Gastrocnemius medialis (tissue), 4 donors: ENCODE measurements at regions not wholly inside any gene's neighbourhood (a gene's known extent, or its start where the extent isn't known, plus 50 kb on each side); places are given as distances from the start of the nearest gene placed in this dataset.

Experiments used
- POLR2A ChIP-seq, 2 donors: fragments of 450-650 bp; IDR thresholded peaks; one replicate each; pipeline ENCODE4 v1.6.1; 2017; ENCODE audit warnings: antibody characterized with exemption in 2 of 2, mild to moderate bottlenecking in 2 of 2, moderate library complexity in 2 of 2
- TF ChIP-seq, protein P1 (sequence below), 5 experiments: fragments of 450-650 bp in 3 of 5; fragments of 200-600 bp in 2 of 5; sonication (generic) in 2 of 5; IDR thresholded peaks in 4 of 5; conservative IDR thresholded peaks in 1 of 5; 1 replicate in 4 of 5; 2 replicates in 1 of 5; pipeline ENCODE4 v1.5.1; 2016 to 2019; ENCODE audit warnings: antibody characterized with exemption in 5 of 5, mild to moderate bottlenecking in 3 of 5, moderate library complexity in 3 of 5

DNA sequence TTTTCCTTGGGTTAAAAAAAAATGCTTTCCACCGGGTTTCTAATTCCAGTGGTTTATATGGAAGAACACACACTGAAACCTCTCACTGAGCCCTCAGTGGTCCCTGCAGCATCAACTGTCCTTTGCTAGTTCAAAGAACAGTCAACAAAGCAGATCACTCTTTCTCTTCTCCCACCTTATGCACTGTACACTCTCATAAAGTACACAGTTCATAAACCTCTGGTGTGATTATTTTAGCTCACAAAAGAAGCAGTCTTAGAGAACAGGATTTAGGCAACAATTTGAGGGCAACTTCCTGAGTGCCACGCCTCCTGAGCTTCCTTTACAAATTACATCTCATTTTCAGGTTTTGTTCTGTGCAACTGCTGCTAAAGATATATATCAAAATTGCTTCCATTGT lies 728.4 kb upstream of the GOLIM4 start:
- TF ChIP-seq, protein P1, sequence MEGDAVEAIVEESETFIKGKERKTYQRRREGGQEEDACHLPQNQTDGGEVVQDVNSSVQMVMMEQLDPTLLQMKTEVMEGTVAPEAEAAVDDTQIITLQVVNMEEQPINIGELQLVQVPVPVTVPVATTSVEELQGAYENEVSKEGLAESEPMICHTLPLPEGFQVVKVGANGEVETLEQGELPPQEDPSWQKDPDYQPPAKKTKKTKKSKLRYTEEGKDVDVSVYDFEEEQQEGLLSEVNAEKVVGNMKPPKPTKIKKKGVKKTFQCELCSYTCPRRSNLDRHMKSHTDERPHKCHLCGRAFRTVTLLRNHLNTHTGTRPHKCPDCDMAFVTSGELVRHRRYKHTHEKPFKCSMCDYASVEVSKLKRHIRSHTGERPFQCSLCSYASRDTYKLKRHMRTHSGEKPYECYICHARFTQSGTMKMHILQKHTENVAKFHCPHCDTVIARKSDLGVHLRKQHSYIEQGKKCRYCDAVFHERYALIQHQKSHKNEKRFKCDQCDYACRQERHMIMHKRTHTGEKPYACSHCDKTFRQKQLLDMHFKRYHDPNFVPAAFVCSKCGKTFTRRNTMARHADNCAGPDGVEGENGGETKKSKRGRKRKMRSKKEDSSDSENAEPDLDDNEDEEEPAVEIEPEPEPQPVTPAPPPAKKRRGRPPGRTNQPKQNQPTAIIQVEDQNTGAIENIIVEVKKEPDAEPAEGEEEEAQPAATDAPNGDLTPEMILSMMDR (IDR thresholded peaks at IDR 0.05 in 4 of 5, conservative IDR thresholded peaks at IDR 0.05 in 1 of 5) = no peak
- TF ChIP-seq POLR2A (IDR thresholded peaks at IDR 0.05) = no peak
